ENCODE measurements at regions not wholly inside any gene's neighbourhood (a gene's known extent, or its start where the extent isn't known, plus 50 kb on each side); places are given as distances from the start of the nearest gene placed in this dataset.

DNA sequence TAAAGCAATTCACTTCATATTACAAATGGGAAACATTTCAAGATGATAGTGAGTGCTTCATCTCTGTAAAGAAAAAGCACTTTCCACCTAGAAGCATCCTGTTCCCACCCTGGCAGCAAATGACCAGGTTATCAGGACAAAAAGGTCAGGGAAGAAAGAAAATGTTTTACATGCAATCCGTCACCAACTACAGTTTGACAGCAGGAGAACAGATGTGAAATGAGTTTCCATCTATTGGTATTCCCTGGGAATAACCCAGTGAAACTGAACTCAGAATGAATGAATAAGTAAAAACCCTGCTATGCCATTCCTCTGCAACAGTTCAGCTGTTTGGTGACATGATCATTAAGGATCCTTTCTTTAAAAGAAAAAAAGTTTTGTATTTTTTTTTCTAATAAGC is 67.6 kb downstream of the HTR1A start:
- no peak for TF ChIP-seq CTCF (IDR thresholded peaks at IDR 0.05 in 4 of 5, conservative IDR thresholded peaks at IDR 0.05 in 1 of 5)
- no peak for TF ChIP-seq POLR2A (IDR thresholded peaks at IDR 0.05)
